ENCODE measurements at regions not wholly inside any gene's neighbourhood (a gene's known extent, or its start where the extent isn't known, plus 50 kb on each side); places are given as distances from the start of the nearest gene placed in this dataset.

GRCh38 chr2:234146087-234146826 is 95.8 kb downstream of the SPP2 start:
- TF ChIP-seq CTCF (IDR thresholded peaks at IDR 0.05; ENCODE audit: poor library complexity, severe bottlenecking): no peak
- no peak for TF ChIP-seq TAF1 (IDR thresholded peaks at IDR 0.05; ENCODE audit: low read depth)
- no peak for TF ChIP-seq RAD21 (conservative IDR thresholded peaks at IDR 0.05)
- TF ChIP-seq MXI1 (conservative IDR thresholded peaks at IDR 0.05; ENCODE audit: poor library complexity, severe bottlenecking): no peak
- TF ChIP-seq EZH2 (IDR thresholded peaks at IDR 0.05; ENCODE audit: borderline replicate concordance, insufficient read depth, low read length, poor library complexity, severe bottlenecking): no peak
- TF ChIP-seq SMC3 (conservative IDR thresholded peaks at IDR 0.05; ENCODE audit: poor library complexity): no peak
